GM19043 (cell line): ENCODE measurements at regions not wholly inside any gene's neighbourhood (a gene's known extent, or its start where the extent isn't known, plus 50 kb on each side); places are given as distances from the start of the nearest gene placed in this dataset.

ENCODE experiments used
- ATAC-seq: cut with Tn5 transposase; IDR thresholded peaks from one replicate; pipeline ENCODE4 v1.9.1; 2021; ENCODE audit warnings: low read depth; ENCODE audit not compliant: unreplicated experiment

DNA sequence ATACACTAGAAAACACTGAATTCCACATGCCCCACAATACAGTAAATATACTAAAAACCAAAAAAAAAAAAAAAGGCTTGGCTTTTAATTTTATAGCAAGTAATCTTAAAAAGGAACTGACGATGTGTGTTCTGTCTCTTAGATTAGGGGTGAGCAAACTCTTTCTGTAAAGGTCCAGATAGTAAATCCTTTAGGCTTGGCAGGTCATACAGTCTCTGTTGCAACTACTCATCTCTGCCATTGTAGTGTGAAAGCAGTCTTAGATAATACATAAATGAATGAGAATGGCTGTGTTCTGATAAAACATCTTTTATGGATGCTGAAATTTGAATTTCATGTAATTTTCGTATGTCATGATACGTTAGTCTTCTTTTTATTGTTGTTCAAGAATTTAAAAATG, 150.2 kb downstream of the SLC30A10 start:
- ATAC-seq, result no peak

DNA sequence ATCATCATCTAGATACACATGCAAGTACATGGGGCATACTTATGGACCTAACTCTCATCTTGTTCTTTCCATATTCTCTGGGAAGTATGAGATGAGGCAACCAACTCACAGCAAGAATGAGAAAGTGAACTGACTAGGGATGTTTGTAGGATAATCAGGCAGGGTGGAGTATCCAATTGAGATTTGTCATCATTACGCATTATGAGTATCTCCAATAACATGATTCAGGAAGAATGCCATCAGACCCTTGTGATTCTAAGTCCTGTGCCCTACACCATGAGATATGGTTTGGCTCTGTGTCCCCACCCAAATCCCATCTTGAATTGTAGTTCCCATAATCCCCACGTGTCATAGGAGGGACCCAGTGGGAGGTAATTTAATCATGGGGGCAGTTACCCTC, 154.0 kb downstream of the SLC30A10 start:
- no peak for ATAC-seq

DNA sequence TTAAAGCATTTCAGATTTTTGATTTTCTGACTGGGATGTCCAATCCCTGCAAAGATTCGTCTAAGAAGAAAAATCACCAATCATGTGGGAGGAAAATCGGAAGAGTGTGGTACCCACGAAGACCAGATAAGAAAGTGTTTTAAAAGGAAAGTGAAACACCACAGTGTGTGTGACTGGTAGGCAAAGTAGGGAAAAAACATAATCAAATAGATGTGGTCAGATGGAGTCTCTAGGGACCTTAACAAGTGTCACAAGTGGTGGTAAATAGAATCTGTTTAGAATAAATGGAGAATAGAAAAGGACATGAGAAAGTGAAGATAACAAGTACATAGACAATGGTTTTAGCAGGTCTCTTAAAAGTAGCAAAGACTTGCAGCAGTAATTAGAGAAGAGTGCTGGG, 154.6 kb downstream of the SLC30A10 start:
- ATAC-seq, result peak; percentile 100

DNA sequence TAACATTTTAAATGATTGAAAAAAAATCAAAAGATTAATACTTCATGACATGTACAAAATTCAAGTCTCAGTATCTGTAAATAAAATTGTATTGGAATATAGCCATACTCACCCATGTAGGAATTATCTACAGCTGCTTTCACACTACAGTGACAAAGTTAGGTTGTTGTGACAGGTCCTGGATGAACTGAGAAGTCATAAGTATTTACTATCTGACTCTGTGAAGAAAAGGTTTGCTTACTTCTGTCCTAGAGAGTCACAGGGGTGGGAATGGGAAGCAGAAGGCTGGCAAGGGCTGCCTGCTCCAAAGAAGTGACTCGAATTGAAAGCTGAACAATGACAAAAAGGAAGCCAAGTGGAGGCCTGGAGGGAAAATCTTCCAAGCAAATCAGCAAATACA, 155.2 kb downstream of the SLC30A10 start:
- ATAC-seq, result no peak

DNA sequence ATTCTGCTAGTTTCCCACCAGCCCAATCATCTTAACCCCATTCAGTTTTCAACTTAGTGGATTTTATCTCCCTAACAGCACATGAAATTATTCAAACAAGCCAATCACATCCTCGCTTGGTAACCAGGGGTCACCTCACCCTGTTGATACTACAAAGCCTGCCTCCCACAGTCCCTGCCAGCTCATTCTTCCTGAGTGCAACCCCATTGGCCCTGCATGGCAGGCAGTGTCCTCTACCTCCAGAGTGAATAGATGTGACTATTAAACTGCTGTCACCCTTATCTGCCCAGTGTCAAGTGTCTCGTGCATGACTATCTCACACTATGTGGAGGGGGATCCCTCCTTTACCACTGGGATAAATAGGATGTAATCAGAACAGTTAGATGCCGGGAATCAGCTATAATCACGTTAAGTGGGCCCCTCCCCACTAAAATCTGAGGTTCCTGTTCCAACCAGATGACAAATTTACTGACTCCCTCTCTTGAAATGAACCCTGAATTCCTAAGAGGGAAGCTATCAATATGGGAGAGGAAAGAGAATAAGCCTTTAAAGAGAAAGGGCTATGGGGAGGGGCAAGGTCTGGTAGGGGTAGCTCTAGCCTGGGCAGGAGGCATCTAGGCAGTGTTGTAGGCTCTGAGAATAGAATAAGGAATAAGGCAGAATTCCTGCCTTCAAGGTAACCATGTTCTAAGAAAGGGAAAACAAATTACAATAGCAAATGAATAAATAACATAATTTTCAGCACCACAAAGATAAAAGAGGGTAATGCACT, 155.9 kb downstream of the SLC30A10 start:
- no peak for ATAC-seq

DNA sequence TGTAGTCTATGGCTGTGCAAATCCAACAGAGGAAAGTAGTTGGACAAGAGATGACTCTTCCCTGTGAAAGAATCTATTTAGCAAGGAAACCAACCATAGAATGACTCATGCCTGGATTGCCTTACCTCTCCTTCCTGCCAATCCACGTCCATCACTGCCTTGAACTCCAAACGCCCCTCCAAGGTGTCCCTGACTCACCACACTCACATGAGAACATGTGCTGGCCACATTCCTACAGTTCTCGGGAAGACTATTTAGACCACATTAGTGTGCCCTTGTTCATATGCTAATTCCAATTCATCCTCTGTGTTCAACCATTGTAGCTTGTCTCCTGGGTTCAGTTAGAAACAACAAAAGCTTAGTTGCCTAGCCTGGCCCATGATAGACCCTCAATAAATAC, 157.3 kb downstream of the SLC30A10 start:
- no peak for ATAC-seq

DNA sequence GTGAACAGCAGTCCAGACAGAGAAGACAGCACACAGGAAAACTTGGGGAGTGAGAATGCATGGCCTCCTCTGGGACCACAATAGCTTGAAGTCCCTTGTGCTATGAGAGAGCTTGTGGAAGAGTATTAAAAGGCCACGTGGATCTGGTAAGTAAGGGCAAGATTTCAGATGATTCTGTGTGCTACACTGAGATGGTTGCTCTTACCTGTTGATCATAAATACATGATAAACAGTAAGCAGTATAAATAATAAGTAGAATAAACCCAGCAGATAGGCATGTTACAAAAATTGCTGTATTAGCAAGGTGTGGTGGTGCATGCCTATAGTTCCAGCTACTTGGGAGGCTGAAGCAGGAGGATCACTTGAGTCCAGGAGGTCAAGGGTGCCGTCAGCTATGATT, 150.4 kb upstream of the ZC3H11B start:
- no peak for ATAC-seq

DNA sequence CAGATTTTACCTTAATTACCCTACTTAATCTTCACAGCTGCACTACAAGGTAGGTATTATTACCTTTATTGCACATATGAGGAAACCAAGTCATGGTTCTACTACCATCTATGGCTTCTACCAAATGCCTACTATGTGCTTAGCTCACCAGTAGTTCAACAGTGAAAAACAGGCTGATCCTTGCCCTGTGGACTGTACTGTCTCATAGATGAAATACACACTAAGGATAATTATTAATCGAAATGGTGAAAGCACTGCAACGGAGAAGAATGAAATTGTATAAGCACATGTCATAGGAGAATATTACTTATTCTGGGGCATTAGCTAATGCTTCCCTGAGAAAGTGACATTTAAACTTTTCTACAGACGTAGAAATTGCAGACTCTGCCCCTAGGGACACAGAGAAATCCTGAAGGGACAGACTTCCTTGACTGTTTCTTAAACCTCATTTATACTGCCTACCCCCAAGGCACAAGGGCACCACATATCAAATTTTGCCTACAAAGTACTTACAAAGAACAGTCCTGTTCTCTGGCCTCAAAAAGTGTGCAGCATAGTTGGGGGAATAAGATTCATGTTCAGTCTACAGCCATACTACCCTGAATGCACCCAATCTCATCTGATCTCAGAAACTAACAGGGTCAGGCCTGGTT, 148.4 kb upstream of the ZC3H11B start:
- ATAC-seq, result no peak

DNA sequence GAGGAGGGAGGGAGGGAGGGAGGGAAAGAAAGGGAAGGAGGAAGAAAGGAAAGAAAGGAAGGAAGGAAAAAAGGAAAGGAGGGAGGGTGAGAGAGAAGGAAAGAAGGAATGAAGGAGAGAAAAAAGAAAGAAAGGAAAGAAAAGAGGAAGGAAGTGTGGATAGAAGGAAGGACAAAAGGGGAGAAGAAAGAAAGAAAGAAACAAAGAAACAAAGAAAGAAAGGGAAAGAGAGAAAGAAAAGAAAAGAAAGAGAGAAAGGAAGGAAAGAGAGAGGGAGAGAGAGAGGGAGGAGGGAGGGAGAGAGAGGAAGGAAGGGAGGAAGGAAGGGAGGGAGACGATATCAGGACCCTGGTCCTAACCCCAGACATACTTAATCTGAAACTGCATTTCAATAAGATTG, 146.2 kb upstream of the ZC3H11B start:
- ATAC-seq, result no peak

DNA sequence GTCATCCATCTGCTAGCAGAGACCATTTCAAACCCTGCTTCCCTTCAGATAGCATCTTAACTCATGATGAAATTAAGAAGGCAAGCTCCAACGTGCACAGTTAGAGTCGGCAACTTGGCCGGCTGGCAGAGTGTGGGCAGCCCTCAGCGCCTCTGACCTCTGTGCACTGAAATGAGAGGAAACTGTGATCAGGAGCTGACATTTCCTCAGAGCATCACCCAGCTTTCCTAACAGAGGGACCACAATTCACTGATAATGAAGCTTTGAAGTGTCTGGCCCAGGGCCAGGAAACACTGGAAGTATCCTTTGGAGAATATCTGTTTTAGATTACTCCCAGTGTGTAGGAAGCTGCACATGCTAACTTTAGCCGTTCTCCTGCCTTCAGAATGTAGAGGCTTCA, 145.0 kb upstream of the ZC3H11B start:
- no peak for ATAC-seq

DNA sequence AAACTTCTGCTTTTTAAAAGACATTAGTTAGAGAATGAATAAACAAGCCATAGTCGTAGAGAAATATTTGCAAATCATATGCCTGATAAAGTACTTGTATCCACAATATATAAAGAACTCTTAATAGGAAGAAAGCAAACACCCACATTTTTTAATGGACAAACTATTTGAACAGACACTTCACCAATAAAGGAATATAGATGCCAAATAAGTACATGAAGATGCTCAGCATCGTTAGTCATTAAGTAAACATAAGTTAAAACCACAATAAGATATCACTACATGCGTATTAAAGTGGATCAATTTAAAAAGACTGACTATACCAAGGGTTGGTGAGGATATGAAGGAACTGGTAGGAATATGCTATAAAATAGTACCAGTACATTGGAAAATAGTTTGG, 142.3 kb upstream of the ZC3H11B start:
- ATAC-seq, result no peak

DNA sequence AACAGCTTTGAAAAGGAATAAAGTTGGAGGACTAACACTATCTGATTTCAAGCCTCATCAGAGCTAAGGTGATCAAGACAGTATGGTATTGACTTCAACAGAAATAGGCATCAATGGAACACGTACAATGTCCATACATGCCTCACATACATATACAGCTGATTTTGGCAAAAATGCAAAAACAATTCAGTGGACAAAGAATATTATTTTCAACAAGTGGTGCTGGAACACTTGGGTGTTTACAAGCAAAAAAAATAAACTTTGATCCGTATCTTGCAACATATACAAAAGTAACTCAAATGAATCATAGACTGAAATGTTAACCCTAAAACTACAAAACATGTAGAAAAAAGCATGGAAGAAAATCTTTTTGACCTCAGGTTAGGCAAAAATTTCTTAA, 141.9 kb upstream of the ZC3H11B start:
- no peak for ATAC-seq

DNA sequence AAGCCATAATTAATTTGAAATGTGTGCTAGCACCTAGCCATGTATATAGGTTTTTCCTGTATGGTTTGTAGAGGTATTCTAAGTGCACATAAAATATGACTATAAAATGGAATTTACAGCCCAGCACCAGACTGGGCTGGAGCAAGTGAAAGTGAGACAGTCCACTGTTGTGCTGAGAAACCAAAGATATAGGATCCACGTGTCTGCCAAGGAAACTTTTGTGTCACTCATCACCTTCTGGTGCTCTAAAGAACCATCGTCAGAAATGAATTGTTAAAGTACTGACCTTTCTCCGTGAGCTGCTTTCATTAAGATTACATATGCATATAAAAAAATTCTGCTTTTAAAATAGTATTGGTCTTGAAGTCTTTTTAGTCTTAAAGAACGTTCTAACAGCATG, 141.0 kb upstream of the ZC3H11B start:
- no peak for ATAC-seq

DNA sequence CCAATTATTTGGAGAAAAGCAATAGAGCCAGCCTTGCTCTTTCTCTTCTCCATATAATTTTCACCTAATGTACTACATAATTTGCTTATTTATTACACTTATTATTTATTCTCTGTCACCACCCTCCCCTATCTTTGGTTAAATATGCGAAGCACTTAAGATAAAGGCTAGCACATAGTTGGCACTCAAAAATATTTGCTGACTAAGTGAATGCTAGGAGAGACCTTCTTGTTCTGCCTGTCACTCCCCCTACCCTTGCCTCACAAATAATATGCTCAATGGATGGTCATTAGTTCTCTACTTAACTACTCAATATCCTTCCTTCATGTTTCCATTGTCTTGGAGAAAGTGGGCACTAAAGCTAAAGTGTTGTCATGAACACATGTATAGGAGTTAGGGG, 139.7 kb upstream of the ZC3H11B start:
- no peak for ATAC-seq

DNA sequence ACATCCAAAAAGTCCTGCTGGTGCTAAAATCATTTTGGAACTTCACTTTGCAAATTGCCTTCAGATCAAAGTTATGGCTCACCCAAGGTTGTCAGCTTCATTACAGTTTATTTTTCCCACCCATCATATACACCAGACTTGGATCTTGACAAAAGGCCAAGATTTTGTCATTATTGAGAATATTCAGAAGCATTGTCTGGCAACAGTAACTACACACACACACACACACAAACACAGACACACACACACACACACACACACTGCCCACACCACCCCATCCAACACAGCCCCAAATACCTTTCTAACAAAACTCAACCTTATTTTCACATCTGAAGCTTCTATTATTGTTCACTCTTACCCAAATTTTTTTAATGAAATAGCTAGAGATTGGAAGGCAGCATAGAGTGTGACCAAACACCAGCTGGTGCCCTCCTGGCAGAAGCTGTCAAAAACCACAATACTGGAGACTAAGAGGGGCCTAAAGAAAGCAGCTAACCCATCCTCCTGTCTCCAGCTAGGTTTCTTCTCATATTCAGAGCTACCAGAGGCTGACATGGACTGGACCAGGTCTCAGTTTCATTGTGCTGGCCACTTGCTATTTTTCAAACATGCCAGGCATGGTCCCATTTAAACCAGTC, 139.1 kb upstream of the ZC3H11B start:
- ATAC-seq, result no peak

DNA sequence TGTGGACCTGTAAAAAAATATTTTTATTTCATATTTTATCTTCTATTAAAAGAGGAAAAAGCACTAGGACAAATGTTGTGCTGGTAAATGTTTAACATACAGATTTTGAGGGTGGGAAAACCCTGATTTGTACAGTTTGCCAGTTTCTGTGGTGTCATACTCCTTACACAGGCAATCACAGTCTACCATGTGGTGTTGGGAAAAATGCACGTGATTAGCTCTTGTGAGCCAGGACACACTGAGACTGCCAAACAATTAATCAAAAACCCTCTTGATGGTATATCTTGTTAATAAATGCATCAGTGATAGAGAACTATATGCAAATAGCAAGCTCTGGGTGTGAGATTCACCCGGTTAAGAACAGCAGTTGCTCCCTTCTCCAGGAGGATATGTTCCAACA, 136.5 kb upstream of the ZC3H11B start:
- ATAC-seq, result no peak

DNA sequence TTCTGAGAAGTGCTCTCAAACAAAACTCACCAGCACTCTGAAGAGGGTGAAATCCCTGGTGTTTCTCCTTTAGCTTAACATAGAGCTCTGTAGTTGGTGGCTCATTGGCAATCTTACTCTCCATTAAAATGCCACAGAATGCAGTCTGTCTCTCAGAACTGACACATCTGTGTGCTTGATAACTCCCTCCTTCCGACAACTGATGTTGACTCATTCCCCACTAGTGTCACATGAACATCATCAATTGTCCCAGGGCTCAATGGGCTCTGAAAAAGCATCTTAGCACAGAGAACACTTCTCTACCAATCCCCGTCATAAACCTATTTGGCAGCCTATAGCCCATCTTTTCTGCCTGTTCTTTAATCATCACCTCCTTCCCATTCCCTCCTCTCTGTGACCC, 133.2 kb upstream of the ZC3H11B start:
- ATAC-seq, result no peak

DNA sequence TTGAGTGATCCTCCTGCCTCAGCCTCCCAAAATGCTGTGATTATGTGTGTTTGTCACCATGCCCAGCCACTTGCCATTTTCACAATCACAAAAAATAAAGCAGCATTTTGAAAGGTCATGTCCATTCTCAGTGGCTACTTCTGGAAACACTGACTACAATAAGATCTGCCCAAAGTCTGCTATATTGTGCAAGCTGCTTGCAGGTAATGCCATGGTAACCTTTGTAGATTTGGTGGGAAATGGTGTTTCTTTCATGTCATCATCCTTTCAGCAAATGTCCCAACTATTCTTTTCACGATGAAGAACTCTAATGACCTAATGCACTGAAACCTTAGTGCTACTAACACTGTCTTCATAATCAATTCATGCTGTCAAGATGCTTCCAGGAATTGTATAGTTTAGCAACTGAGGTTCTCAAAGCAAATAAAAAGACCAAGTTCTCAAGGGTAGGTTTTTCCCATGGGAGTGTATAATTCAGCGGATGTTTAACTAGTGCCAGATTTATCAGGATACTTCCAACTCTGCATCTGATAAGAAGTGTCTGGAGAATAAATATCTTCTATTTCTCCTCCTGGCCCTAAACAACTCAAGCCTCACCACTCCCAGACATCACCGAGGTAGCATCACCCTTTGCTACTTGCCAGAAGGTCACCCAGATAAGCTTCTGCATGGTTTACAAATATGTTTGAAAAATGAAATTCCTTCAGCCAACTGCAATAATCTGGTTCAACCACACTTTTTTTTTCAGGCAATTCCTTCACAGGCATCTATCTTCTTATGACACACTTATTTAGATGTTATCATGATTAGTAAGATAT, 132.0 kb upstream of the ZC3H11B start:
- ATAC-seq, result no peak

DNA sequence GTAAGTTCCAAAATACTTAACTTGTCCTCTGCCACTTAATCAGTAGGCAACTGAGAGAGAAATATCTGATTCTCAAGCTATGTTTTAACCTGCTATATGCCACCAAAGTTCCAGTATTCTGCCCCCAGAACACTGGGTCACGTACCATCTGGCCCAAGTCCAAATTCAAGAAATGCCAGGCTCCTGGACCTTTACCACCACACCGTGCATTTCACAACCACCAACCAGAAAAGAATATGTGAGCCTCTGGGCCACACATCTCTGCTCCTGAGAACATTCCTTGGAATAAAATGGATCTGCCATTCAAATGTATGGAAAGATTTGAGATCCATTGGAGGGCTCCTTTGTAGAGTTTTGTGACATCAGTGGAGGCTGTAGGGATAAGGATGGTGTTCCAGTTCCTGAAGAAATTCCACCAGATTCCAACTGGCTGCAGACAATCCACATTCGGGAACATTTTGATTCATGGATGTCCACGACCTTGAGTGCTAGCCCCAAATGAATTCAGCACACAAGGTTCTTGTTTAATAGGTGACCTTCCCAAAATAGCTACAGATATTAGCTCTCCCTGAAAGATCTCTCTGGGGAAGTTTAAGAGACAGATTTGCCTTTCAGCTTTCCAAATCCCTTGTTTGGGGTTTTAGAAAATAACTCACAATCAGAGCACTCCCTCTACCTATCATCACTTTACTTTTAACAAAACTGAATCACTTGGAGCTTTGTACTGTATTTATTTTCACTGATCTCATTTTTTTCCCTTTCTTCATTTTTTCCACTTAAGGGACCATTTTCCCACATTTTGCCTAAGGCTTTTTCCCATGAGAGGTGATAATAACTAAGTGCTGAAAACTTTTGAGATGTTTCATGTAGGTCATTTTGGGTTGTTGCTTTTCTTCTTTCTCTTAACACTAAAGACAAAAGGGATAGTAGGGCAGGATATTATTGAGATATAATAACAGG, 128.4 kb upstream of the ZC3H11B start:
- no peak for ATAC-seq
